ENCODE measurements at regions not wholly inside any gene's neighbourhood (a gene's known extent, or its start where the extent isn't known, plus 50 kb on each side); places are given as distances from the start of the nearest gene placed in this dataset.
"Not testable (repeated sequence)": the region's sequence is repeated elsewhere in the genome, so short reads cannot be mapped to it uniquely, and the experiment has no call there.

GRCh38 chr4:173991814-173992213 is 291.7 kb downstream of the FBXO8 start:
- no peak overlapping the region for H3K27ac ChIP-seq (ENCODE audit: low read length)
- WGBS (ENCODE audit: insufficient coverage): 67% methylated on average over 1 of the region's 3 CpGs
- no peak for DNase-seq
- no peaks in the 10 kb centered on the region for H3K36me3 ChIP-seq (ENCODE audit: control insufficient read depth, insufficient read depth, low read length)
- no peak overlapping the region for H3K4me3 ChIP-seq (ENCODE audit: low read length)
- no peaks in the 10 kb centered on the region for H3K4me1 ChIP-seq (ENCODE audit: control insufficient read depth, insufficient read depth, low read length)
- H3K27me3 ChIP-seq (ENCODE audit: control insufficient read depth, insufficient read depth, low read length): no peaks in the 10 kb centered on the region
- H3K9me3 ChIP-seq (replicated peaks; ENCODE audit: control insufficient read depth, low read depth, low read length): no peaks in the 10 kb centered on the region

GRCh38 chr4:173991316-173991715 is 292.2 kb downstream of the FBXO8 start:
- no CpG with 5 or more reads among the region's 1 CpG for WGBS (ENCODE audit: insufficient coverage)
- no peaks in the 10 kb centered on the region for H3K4me1 ChIP-seq (ENCODE audit: control insufficient read depth, insufficient read depth, low read length)
- H3K27ac ChIP-seq (ENCODE audit: low read length): no peak overlapping the region
- no peaks in the 10 kb centered on the region for H3K36me3 ChIP-seq (ENCODE audit: control insufficient read depth, insufficient read depth, low read length)
- DNase-seq: no peak
- H3K27me3 ChIP-seq (ENCODE audit: control insufficient read depth, insufficient read depth, low read length): no peaks in the 10 kb centered on the region
- no peak overlapping the region for H3K4me3 ChIP-seq (ENCODE audit: low read length)
- H3K9me3 ChIP-seq (replicated peaks; ENCODE audit: control insufficient read depth, low read depth, low read length): no peaks in the 10 kb centered on the region

GRCh38 chr4:173990869-173991210 is 292.6 kb downstream of the FBXO8 start:
- WGBS (ENCODE audit: insufficient coverage): no CpG with 5 or more reads among the region's 9 CpGs
- Histone ChIP-seq H3K36me3 (ENCODE audit: control insufficient read depth, insufficient read depth, low read length) (no peaks in the 10 kb centered on the region), H3K9me3 (replicated peaks; ENCODE audit: control insufficient read depth, low read depth, low read length) (no peaks in the 10 kb centered on the region), H3K27ac (ENCODE audit: low read length) (no peak overlapping the region), H3K27me3 (ENCODE audit: control insufficient read depth, insufficient read depth, low read length) (no peaks in the 10 kb centered on the region), H3K4me1 (ENCODE audit: control insufficient read depth, insufficient read depth, low read length) (no peaks in the 10 kb centered on the region), H3K4me3 (ENCODE audit: low read length) (no peak overlapping the region)
- DNase-seq: no peak

- Histone ChIP-seq H3K27ac (ENCODE audit: low read length) (no peak overlapping the region), H3K4me1 (ENCODE audit: control insufficient read depth, insufficient read depth, low read length) (no peaks in the 10 kb centered on the region), H3K4me3 (ENCODE audit: low read length) (no peak overlapping the region), H3K9me3 (replicated peaks; ENCODE audit: control insufficient read depth, low read depth, low read length) (no peaks in the 10 kb centered on the region), H3K27me3 (ENCODE audit: control insufficient read depth, insufficient read depth, low read length) (no peaks in the 10 kb centered on the region), H3K36me3 (ENCODE audit: control insufficient read depth, insufficient read depth, low read length) (no peaks in the 10 kb centered on the region)
- peak; percentile 17 for DNase-seq
- 23% methylated on average over 2 of the region's 6 CpGs for WGBS (ENCODE audit: insufficient coverage)
Observed at GRCh38 chr4:173990126-173990868, 293.2 kb downstream of the FBXO8 start.

- not testable (repeated sequence) for H3K36me3 ChIP-seq (ENCODE audit: control insufficient read depth, insufficient read depth, low read length); H3K9me3 ChIP-seq (replicated peaks; ENCODE audit: control insufficient read depth, low read depth, low read length); H3K4me3 ChIP-seq (ENCODE audit: low read length); H3K27me3 ChIP-seq (ENCODE audit: control insufficient read depth, insufficient read depth, low read length); H3K4me1 ChIP-seq (ENCODE audit: control insufficient read depth, insufficient read depth, low read length); H3K27ac ChIP-seq (ENCODE audit: low read length); DNase-seq
- WGBS (ENCODE audit: insufficient coverage): no CpG with 5 or more reads among the region's 4 CpGs
Observed at GRCh38 chr4:173963523-173963922, 319.9 kb downstream of the FBXO8 start.

GRCh38 chr4:173960398-173960797 is 323.1 kb downstream of the FBXO8 start:
- DNase-seq: no peak
- no peaks in the 10 kb centered on the region for H3K4me1 ChIP-seq (ENCODE audit: control insufficient read depth, insufficient read depth, low read length)
- WGBS (ENCODE audit: insufficient coverage): 41% methylated on average over 3 of the region's 5 CpGs
- no peak overlapping the region for H3K4me3 ChIP-seq (ENCODE audit: low read length)
- H3K9me3 ChIP-seq (replicated peaks; ENCODE audit: control insufficient read depth, low read depth, low read length): no peaks in the 10 kb centered on the region
- H3K27me3 ChIP-seq (ENCODE audit: control insufficient read depth, insufficient read depth, low read length): no peaks in the 10 kb centered on the region
- no peak overlapping the region for H3K27ac ChIP-seq (ENCODE audit: low read length)
- H3K36me3 ChIP-seq (ENCODE audit: control insufficient read depth, insufficient read depth, low read length): no peaks in the 10 kb centered on the region

GRCh38 chr4:173958445-173958844 is 325.0 kb downstream of the FBXO8 start:
- no peak for DNase-seq

GRCh38 chr4:173943547-173943946 is 339.9 kb downstream of the FBXO8 start:
- Histone ChIP-seq H3K27me3 (ENCODE audit: control insufficient read depth, insufficient read depth, low read length) (no peaks in the 10 kb centered on the region), H3K36me3 (ENCODE audit: control insufficient read depth, insufficient read depth, low read length) (no peaks in the 10 kb centered on the region), H3K9me3 (replicated peaks; ENCODE audit: control insufficient read depth, low read depth, low read length) (no peaks in the 10 kb centered on the region), H3K4me3 (ENCODE audit: low read length) (no peak overlapping the region), H3K27ac (ENCODE audit: low read length) (no peak overlapping the region), H3K4me1 (ENCODE audit: control insufficient read depth, insufficient read depth, low read length) (no peaks in the 10 kb centered on the region)
- no peak for DNase-seq
- no CpG with 5 or more reads among the region's 1 CpG for WGBS (ENCODE audit: insufficient coverage)

More at GRCh38 chr4:173958445-173958844, 325.0 kb downstream of the FBXO8 start:
- Histone ChIP-seq H3K27ac (ENCODE audit: low read length) (no peak overlapping the region), H3K9me3 (replicated peaks; ENCODE audit: control insufficient read depth, low read depth, low read length) (no peaks in the 10 kb centered on the region), H3K4me3 (ENCODE audit: low read length) (no peak overlapping the region), H3K36me3 (ENCODE audit: control insufficient read depth, insufficient read depth, low read length) (no peaks in the 10 kb centered on the region), H3K27me3 (ENCODE audit: control insufficient read depth, insufficient read depth, low read length) (no peaks in the 10 kb centered on the region), H3K4me1 (ENCODE audit: control insufficient read depth, insufficient read depth, low read length) (no peaks in the 10 kb centered on the region)
- no CpG with 5 or more reads among the region's 1 CpG for WGBS (ENCODE audit: insufficient coverage)

GRCh38 chr4:173940146-173940545 is 343.3 kb downstream of the FBXO8 start:
- H3K27me3 ChIP-seq (ENCODE audit: control insufficient read depth, insufficient read depth, low read length): no peaks in the 10 kb centered on the region
- no peak for DNase-seq
- 17% methylated on average over 1 of the region's 5 CpGs for WGBS (ENCODE audit: insufficient coverage)
- no peak overlapping the region for H3K27ac ChIP-seq (ENCODE audit: low read length)
- no peaks in the 10 kb centered on the region for H3K36me3 ChIP-seq (ENCODE audit: control insufficient read depth, insufficient read depth, low read length)
- H3K9me3 ChIP-seq (replicated peaks; ENCODE audit: control insufficient read depth, low read depth, low read length): no peaks in the 10 kb centered on the region
- H3K4me1 ChIP-seq (ENCODE audit: control insufficient read depth, insufficient read depth, low read length): no peaks in the 10 kb centered on the region
- H3K4me3 ChIP-seq (ENCODE audit: low read length): no peak overlapping the region

- no peaks in the 10 kb centered on the region for H3K9me3 ChIP-seq (replicated peaks; ENCODE audit: control insufficient read depth, low read depth, low read length)
- DNase-seq: no peak
- H3K4me1 ChIP-seq (ENCODE audit: control insufficient read depth, insufficient read depth, low read length): no peaks in the 10 kb centered on the region
- H3K27me3 ChIP-seq (ENCODE audit: control insufficient read depth, insufficient read depth, low read length): no peaks in the 10 kb centered on the region
- H3K36me3 ChIP-seq (ENCODE audit: control insufficient read depth, insufficient read depth, low read length): no peaks in the 10 kb centered on the region
- no CpG with 5 or more reads among the region's 2 CpGs for WGBS (ENCODE audit: insufficient coverage)
- H3K4me3 ChIP-seq (ENCODE audit: low read length): no peak overlapping the region
- H3K27ac ChIP-seq (ENCODE audit: low read length): no peak overlapping the region
Observed at GRCh38 chr4:173937631-173938270, 345.7 kb downstream of the FBXO8 start.

All from muscle of leg (tissue), 3 donors.